GM21619 (cell line): ENCODE measurements at regions not wholly inside any gene's neighbourhood (a gene's known extent, or its start where the extent isn't known, plus 50 kb on each side); places are given as distances from the start of the nearest gene placed in this dataset.
"Not testable (repeated sequence)": the region's sequence is repeated elsewhere in the genome, so short reads cannot be mapped to it uniquely, and the experiment has no call there.

Experiments used
- ATAC-seq: cut with Tn5 transposase; IDR thresholded peaks from one replicate; pipeline ENCODE4 v1.9.1; 2021; ENCODE audit not compliant: unreplicated experiment

DNA sequence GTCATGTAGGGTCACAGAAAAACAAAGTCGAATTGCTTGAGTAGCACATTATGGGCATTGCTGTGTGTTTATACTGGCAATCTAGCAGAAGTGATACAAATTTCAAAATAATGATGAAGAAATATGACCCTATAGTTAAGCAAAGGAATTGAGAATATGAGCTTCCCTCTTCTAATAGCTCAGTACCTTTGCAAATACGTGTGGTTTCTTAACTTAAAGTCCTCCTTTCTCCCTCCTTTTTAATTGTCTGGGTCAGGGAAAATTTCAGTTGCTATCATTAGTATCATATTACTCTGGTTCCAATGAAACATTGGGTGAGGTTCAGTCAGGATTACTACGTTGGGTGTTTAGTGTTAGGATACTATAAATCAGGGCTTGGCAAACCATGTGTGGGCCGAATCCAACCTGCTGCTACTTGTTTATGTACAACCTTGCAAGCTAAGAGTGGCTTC, 166.8 kb upstream of the CARMIL1 start:
- no peak for ATAC-seq

DNA sequence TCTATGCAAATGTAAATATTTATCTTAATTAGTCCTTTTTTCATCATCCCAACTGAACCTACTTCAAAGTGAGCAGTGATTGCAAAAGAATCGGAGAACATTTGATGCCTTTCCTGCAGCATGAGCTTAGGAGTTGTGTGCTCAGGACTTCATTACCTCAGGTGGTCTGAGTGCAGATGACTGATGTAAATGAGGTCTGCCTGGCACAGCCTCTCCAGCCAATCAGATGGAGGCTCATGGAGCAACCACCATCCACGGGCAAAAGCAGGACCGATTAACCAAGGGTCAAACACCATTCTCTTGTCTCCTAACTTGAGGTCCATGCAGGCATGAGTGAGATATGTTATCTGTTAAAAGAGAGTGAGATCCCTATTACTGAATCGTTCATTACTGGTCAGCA, 165.7 kb upstream of the CARMIL1 start:
- no peak for ATAC-seq

DNA sequence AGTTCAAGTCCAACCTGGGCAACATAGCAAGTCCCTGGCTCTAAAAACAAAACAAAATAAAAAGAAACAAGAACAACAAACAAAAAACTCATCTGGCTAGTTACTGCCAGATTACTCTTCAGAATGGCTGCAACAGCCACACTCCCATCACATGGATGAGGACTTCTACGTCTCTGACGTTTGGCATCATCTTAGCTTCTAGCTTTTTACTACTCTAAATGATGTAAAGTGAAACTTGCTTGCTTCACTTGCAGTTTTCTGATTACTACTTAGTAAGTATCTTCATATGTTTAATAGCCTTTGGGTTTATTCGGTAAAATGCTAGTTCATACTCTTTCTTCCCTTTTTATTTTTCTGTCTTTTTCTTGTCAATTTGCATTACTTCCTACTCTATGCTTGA, 161.1 kb upstream of the CARMIL1 start:
- ATAC-seq: no peak

DNA sequence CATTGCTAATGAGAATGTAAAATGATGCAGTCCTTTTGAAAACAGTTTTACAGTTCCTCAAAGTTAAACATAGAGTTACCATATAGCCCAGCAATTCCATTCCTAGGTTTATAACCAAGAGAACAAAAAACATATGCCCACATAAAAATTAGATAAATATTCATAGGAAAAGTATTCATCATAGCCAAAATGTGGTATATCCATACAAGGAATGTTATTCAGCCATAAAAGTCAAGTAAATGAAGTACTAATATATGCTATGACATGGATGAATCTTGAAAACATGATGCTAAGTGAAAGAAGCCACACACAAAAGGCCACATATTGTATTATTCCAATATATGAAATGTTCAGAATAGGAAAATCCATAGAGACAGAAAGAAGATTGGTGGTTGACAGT, 158.0 kb upstream of the CARMIL1 start:
- ATAC-seq: no peak

DNA sequence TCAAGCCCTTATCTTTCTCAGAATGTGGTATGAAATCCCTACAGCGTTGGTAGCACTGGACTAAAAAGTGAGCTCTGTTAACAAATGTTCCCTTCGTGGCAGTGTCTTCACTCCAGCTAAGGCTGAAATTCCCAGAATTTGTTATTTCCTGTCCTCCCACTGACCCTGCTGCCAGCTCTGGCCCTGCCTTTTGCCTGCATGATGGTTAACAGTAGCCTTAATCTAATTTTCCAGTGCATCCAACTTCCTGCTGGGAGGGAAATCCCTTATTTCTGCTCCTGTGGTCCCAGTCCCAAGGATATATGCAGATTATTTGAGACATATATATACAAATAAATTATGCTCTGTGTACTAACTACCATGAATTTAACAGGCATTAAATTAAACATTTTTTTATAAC, 157.2 kb upstream of the CARMIL1 start:
- no peak for ATAC-seq

DNA sequence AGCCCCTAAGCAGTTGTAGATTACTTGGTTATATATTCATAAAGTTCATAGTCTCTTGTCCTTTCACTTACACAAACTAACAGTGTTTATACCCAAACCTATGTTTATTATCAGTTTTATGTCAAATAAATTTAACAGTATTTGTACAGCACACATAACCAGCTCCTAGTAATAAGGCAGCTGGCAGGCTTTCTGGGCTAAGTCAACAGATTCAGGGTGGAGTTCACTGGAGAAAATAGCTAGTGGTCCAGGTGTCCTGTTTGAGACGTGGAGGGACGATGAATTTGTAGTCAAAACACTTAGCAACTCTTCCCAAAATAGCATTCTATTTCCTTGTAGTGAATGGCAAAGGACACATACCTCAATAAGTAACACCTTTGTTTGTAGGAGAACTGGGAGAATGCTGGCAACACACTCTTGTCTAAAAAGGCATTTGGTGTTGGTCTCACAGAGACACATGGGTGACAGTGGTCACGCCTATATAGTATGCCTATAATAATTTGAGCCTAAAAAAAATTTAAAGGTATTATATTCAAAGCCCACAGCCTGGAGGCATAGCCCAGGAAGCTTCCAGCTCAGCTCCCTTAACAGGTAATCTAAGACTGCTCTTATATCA, 156.4 kb upstream of the CARMIL1 start:
- ATAC-seq: no peak

DNA sequence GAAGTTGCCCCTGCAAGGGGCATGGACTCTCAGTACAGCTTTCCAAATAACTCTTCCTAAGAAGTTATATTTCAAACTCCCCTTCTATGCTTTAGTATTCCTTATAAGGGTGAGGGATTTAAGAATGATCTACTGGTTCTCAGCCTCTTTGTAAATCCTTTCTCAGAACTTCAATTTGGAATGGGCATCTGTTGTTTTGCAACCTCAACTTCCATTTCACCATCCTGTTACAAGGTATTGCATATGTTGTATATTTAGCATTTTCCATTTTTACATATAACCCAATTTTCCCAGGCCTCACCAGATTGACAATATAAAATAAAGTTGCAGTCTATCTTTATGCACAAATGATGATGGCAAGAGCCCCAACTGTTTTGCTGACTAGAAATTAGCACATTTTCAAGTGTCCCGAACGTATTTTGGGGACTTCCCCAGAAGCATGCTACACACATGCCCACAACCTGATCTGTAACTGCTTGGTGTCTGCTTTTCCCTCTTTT, 154.9 kb upstream of the CARMIL1 start:
- ATAC-seq: no peak

DNA sequence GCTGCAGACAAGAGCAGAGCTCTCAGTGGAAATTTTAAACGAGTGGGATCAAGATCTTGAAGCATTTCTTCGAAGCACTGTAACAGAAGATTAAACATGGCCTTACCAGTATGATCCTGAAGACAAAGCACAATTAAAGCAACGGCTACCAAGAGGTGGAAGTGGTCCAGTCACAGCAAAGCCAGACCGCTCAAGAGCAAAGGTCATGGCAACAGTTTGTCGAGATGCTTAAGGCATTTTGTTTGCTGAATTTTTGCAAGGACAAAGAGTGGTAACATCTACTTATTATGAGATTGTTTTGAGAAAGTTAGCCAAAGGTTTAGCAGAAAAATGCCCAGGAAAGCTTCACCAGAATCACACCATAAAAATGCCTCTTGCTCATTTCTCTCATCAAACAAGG, 153.4 kb upstream of the CARMIL1 start:
- no peak for ATAC-seq

DNA sequence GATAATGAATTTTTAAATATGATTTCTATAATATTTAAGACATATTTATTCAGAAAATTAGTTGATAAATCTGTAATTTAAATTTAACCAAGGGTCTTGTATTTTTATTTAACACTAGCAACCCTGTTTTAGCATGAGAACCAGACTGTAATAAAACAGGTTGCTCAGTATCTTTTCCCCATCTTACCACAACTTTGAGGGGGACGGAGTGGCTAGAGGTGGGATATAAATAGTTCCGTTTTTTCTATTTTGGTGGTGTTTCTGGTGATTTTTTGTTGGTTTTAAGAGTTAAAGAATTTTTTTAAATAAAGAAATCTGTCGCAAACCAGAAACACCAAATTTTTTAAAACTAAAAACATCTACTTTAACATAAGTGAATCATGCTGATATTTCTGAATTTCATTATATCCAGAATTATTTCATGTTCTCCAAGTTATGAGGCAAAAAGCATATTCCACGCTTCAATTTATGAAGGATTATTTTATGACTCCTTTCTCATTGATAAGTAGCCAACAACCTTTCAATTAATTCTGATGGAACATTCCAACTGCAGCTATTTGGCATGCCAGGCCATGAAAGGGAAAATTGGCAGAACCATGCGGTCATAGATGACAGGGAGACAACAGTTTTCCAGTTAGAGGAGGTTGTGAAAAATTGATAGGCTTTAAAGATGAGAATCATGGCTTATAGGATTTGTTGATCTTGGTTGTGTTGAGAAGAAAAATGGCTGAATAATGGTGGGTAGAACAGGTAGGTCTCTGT, 151.9 kb upstream of the CARMIL1 start:
- ATAC-seq: no peak

DNA sequence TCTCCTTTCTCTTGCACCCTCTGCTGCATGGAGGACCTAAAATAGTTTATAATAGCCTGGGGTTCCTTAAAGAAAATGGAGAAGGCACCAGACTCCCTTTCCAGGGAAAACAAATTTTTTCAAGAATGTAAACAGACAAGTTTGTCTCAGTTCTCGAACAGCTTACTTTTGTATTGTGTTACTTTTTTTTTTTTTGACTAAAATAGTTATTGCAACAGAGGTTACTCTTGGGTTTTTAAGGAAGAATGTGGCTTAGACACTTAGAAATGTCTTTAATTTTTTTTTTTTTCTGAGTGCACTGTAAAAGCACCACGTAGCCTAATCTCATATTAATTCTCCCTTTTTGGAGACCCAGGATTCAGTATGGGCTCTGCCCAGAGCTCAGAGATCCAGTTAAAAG, 148.7 kb upstream of the CARMIL1 start:
- ATAC-seq: no peak

DNA sequence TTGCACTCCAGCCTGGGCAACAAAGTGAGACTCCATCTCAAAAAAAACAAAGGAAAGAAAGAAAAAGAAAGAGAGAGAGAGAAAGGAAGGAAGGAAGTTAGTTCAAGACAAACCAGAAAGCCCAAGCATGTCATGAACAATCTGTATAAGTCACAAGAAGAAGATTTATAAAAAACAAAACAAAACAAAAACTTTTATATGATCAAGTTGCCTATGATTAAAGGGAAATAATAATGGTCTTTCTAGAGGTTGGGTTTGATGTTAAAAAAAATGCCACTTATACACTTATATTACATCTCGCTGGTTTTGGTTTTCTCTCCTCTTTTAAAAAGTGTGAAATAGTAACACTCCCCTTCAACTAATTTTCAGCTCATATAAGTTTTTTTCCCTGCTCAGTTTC, 146.2 kb upstream of the CARMIL1 start:
- ATAC-seq: no peak

DNA sequence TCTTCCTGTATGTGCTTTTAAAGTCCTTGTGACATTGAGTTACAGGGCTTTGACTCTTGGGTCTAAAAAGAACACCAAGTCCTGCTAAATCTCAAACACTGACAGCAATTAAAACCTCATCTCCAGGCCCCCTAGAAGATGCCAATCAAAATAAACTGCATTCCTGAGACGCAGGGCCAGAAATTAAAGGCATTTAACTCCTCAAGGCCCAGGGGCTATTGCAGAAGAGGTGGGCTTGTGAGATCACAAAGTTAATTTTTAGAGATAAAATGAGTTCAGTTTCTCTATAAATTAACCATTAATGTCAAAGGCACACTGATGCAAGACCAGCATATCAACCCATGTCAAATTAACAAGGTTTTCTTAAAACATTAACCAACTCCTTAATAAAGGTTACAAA, 145.6 kb upstream of the CARMIL1 start:
- no peak for ATAC-seq

DNA sequence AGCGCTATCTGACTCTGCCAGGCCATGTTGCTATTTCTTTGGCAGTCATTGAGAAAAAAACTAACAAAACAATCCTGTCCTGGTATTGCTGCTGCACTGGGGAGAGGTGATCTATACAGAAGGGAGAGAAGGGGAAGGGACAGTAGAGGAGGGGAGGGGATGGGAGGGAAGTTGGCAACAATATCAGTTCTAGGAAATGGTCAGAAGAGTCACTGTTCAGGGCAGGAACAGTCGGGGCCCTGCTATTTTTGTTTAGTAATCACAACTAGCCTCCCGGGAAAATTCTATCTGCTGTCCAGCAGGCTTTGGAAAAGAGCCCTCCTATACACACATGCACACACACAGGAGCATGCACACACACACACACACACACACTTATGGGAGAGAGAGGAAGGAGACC, 142.3 kb upstream of the CARMIL1 start:
- no peak for ATAC-seq

DNA sequence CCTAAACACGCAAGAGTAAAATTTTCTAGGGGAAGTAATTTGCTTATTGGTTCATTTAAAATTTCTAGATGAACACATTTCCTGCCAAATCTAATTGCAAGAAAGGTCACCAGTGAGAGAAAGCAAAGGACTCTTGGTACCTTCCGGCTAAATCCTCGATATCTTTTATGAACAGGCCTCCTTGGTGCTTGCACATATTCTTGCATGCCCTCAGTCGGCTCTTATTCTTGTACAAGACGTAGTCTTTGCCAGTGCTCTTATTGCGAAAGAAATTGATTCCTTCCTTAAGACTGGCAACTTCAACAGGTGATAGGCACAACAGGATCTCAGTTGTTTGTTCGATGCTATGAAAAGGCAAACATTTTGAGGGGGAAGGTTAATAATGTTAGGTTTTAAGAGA, 141.7 kb upstream of the CARMIL1 start:
- ATAC-seq: no peak

DNA sequence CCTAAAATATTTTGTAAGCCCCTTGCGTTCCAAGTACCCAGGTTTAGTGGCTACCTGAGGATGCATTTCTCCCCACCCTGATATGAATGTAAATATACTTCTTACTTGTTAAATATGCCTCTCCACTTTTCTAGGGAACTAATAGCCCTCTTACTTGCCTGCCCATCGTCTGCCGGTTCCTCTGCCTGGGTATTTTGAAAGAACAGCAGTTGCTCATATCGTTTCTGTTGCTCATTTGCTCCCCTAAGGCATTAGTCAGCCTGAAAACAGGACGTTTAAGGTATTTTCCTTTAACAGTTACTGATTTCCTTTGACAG, 141.3 kb upstream of the CARMIL1 start:
- ATAC-seq: no peak

DNA sequence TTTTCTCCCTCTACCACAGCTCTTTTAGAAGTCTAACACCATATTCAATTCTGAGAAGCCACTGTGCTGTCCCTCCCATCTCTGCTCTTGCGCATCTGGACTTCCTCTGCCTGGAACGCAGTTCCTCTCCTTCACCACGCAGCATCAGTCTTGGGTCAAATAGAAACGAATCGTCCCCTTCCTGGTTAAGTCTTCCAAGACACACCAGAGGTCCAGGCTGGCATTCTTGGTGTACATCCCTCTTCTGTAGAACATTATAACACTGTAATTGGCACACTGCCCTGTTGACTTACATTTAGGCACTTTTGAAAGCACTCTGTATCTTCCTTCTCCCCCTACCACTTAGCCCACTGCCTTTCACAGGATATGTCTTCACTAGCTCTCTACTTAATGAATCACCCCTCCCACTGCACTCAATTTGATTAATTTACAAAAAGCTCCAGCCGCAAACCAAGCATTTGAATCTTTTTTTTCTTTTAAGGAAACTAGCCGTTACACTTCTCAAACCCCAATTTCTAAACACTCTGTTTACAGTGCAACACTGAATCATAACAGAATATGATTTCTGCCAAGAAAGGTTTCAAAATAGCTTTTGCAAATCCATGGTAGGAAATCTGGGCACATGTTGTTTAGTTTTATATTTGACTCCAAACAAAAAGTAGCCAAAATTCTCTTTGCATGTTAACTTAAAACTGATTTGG, 140.8 kb upstream of the CARMIL1 start:
- ATAC-seq: peak; percentile 89

DNA sequence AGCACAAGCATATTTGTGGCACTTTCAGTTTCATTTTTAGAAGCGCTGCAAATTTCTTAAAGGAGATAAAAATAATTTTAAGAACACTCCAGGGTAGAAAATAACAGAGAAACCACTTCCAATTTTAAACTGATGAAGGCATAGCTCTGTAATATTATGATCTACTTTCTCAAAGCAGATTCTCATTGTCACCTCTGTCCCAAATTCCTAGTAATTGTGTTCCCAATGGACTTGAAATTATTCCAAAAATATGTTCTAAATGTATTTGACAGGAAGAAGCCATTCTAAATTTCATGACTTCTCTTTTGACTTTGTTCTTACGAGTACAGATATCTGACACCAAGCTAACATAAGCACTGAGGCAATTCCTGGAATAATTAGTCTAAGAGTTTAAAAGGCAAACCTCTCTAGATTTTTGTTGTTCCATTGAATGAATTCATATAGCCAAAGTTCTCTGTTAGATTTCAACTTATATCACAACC, 140.2 kb upstream of the CARMIL1 start:
- no peak for ATAC-seq

DNA sequence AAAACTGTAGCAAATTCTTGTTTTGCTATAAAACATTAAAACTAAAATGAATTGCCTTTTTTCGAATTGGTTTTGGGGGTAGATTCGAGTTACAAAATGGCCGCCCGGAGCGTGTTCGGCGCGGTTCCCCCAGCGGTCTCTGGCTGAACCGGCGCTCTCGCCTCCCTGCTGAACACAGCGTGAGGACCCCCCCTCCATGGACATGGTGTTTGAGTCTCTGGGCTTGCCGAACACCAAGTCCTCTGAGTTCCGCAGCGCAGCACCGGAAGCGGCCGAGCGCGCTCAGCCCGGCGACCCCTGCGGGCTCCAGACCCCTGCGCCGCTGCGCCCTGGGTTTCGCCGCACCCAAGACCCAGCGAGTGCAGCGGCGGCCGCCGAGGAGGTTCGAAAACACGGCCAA, 139.6 kb upstream of the CARMIL1 start:
- ATAC-seq: not testable (repeated sequence)

DNA sequence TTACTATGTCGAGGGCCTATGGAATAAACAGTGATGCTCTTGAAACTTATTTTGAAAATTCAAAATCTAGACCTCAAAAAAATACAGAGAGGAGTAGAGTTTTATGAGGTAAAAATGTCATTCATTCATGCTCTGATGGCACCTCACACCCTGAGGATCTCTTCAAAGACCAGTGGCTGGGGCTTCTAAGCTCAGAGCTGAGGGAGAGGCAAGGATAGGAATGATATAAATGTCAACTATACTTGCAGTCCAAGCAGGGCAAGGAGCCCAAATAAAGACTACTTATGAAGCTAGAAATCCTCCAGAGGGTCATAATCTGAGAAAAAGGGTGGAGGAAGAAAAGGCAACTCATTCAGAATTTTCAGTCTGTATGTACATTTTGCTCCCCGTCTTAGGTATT, 136.7 kb upstream of the CARMIL1 start:
- ATAC-seq: no peak

DNA sequence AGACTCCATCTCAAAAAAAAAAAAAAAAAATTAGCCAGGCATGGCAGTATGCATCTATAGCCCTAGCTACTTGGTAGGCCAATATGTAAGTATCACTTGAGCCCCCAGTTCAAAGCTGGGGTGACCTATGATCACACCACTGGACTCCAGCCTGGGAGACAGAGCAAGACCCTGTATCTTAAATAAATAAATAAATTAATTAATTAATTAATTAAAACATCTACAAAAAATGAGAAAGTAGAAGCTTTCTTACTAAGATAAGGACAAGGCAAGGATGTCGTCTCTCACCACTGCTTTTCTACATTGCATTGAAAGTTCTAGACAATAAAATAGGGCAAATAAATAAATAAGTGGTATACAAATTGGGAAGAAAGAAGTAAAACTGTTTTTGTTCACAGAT, 134.3 kb upstream of the CARMIL1 start:
- no peak for ATAC-seq

DNA sequence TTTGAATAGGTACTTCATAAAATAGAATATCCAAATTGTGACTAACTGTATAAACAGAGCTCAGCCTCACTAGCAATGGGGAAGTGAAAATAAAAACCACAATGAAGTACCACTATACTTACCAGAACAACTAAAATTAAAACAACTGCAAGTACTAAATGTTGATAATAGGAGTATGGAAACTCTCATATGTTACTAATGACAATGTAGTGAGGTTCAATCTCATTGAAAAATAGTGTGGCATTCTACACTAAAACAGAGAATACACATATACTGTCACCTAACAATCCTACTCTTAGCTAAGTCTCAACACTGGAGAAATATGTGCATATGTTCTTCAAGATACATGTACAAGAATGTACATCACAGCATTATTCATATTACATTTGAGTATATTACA, 132.0 kb upstream of the CARMIL1 start:
- ATAC-seq: peak; percentile 99

DNA sequence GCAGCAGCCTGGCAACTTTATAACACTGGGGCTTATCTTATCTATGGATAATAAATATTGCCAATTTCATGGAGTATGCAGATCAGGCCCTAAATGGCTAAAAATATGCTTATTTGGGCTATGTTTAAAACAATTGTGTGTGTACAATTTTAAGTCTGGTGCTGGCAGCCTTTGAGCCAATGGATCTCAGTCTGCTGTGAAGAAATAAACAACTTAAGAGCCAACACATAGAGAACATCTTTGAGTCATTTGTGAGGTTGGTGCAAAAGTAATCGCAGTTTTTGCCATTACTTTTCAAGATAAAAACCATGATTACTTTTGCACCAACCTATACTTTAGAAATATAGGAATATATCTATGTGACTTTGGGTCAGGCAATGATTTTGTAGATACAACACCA, 129.1 kb upstream of the CARMIL1 start:
- no peak for ATAC-seq
